ENCODE measurements at regions not wholly inside any gene's neighbourhood (a gene's known extent, or its start where the extent isn't known, plus 50 kb on each side); places are given as distances from the start of the nearest gene placed in this dataset.

GRCh38 chr12:131596115-131596514 is 114.8 kb upstream of the SFSWAP start:
- no peaks in the 10 kb centered on the region for H4K20me1 ChIP-seq (ENCODE audit: insufficient read depth, poor library complexity, severe bottlenecking)
- no peaks in the 10 kb centered on the region for H3K4me1 ChIP-seq (ENCODE audit: insufficient read depth)
- no peak for DNase-seq (ENCODE audit: low spot score)
- no peak overlapping the region for H3K27ac ChIP-seq
- no peak for TF ChIP-seq EZH2phosphoT487 (IDR thresholded peaks at IDR 0.05; ENCODE audit: low read depth, severe bottlenecking, unreplicated experiment)
- TF ChIP-seq CTCF (IDR thresholded peaks at IDR 0.05; ENCODE audit: poor library complexity): no peak
- no peak for TF ChIP-seq EZH2 (IDR thresholded peaks at IDR 0.05; ENCODE audit: borderline replicate concordance)
- no peak overlapping the region for H2AFZ ChIP-seq
- H3K27me3 ChIP-seq: no peaks in the 10 kb centered on the region
- H3K4me3 ChIP-seq: no peak overlapping the region
- no peaks in the 10 kb centered on the region for H3K9me2 ChIP-seq (replicated peaks; ENCODE audit: insufficient read depth)
- H3K4me2 ChIP-seq: no peak overlapping the region
- H3K9me3 ChIP-seq (ENCODE audit: low read depth): no peaks in the 10 kb centered on the region
- no peaks in the 10 kb centered on the region for H3K79me2 ChIP-seq
- H3K36me3 ChIP-seq (replicated peaks; ENCODE audit: insufficient read depth, low read depth): no peaks in the 10 kb centered on the region
- 90% methylated on average over 5 of the region's 5 CpGs for WGBS (ENCODE audit: low lambda C conversion rate, missing lambda C conversion rate)

GRCh38 chr12:131597333-131597732 is 113.6 kb upstream of the SFSWAP start:
- 68% methylated on average over 7 of the region's 7 CpGs for WGBS (ENCODE audit: low lambda C conversion rate, missing lambda C conversion rate)
- H3K4me1 ChIP-seq (ENCODE audit: insufficient read depth): no peaks in the 10 kb centered on the region
- no peaks in the 10 kb centered on the region for H3K27me3 ChIP-seq
- H3K27ac ChIP-seq: no peak overlapping the region
- DNase-seq (ENCODE audit: low spot score): no peak
- H3K9me3 ChIP-seq (ENCODE audit: low read depth): no peaks in the 10 kb centered on the region
- no peak overlapping the region for H2AFZ ChIP-seq
- no peaks in the 10 kb centered on the region for H3K9me2 ChIP-seq (replicated peaks; ENCODE audit: insufficient read depth)
- H3K79me2 ChIP-seq: no peaks in the 10 kb centered on the region
- no peak overlapping the region for H3K4me3 ChIP-seq
- no peaks in the 10 kb centered on the region for H4K20me1 ChIP-seq (ENCODE audit: insufficient read depth, poor library complexity, severe bottlenecking)
- H3K4me2 ChIP-seq: no peak overlapping the region
- no peak for TF ChIP-seq EZH2phosphoT487 (IDR thresholded peaks at IDR 0.05; ENCODE audit: low read depth, severe bottlenecking, unreplicated experiment)
- no peak for TF ChIP-seq CTCF (IDR thresholded peaks at IDR 0.05; ENCODE audit: poor library complexity)
- TF ChIP-seq EZH2 (IDR thresholded peaks at IDR 0.05; ENCODE audit: borderline replicate concordance): no peak
- H3K36me3 ChIP-seq (replicated peaks; ENCODE audit: insufficient read depth, low read depth): no peaks in the 10 kb centered on the region

- Histone ChIP-seq H3K9me2 (replicated peaks; ENCODE audit: insufficient read depth) (no peaks in the 10 kb centered on the region), H2AFZ (no peak overlapping the region), H3K27me3 (no peaks in the 10 kb centered on the region), H3K9me3 (ENCODE audit: low read depth) (no peaks in the 10 kb centered on the region), H3K79me2 (no peaks in the 10 kb centered on the region), H4K20me1 (ENCODE audit: insufficient read depth, poor library complexity, severe bottlenecking) (no peaks in the 10 kb centered on the region), H3K36me3 (replicated peaks; ENCODE audit: insufficient read depth, low read depth) (no peaks in the 10 kb centered on the region), H3K4me2 (no peak overlapping the region), H3K4me3 (no peak overlapping the region), H3K4me1 (ENCODE audit: insufficient read depth) (no peaks in the 10 kb centered on the region), H3K27ac (no peak overlapping the region)
- WGBS (ENCODE audit: low lambda C conversion rate, missing lambda C conversion rate): 100% methylated on average over 1 of the region's 5 CpGs
- DNase-seq (ENCODE audit: low spot score): no peak
- TF ChIP-seq EZH2phosphoT487 (IDR thresholded peaks at IDR 0.05; ENCODE audit: low read depth, severe bottlenecking, unreplicated experiment) (no peak), EZH2 (IDR thresholded peaks at IDR 0.05; ENCODE audit: borderline replicate concordance) (no peak), CTCF (IDR thresholded peaks at IDR 0.05; ENCODE audit: poor library complexity) (no peak)
These were observed 112.2 kb upstream of the SFSWAP start for GRCh38 chr12:131598717-131599116.
